HG03175 (cell line): ENCODE measurements at regions not wholly inside any gene's neighbourhood (a gene's known extent, or its start where the extent isn't known, plus 50 kb on each side); places are given as distances from the start of the nearest gene placed in this dataset.
"Not testable (repeated sequence)": the region's sequence is repeated elsewhere in the genome, so short reads cannot be mapped to it uniquely, and the experiment has no call there.

ENCODE experiments used
- ATAC-seq: cut with Tn5 transposase; IDR thresholded peaks from one replicate; pipeline ENCODE4 v1.9.1; 2021; ENCODE audit warnings: mild to moderate bottlenecking, moderate library complexity; ENCODE audit not compliant: unreplicated experiment

DNA sequence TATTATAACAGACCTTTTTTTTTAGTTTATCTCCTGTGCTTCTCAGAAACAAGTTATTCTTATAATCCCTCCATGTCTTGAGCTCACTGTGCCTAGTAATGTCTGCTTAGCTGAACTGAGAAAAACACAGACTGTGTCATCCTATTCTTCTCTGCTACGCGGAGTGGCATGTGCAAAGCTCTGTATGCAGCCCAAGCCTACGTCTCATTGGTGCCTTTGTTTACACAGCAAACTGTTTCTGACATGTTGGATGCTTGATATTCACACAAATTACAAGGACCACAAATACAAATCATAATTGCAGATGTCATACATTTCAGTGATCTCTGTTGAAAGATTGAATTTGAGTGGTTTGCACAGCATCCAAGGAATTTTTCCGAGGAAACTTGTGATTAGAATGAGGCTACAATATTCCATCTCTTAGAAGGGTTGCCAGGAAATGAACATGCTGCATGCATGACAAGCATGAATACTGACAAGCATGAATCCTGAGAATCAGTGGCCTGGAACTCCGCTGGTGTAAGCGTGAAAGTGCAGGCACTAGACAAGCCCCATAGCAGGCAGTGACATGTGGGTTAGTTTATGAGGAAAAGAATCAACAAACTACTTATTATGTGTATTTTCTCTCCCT, 128.4 kb upstream of the SGK1 start:
- ATAC-seq = no peak

DNA sequence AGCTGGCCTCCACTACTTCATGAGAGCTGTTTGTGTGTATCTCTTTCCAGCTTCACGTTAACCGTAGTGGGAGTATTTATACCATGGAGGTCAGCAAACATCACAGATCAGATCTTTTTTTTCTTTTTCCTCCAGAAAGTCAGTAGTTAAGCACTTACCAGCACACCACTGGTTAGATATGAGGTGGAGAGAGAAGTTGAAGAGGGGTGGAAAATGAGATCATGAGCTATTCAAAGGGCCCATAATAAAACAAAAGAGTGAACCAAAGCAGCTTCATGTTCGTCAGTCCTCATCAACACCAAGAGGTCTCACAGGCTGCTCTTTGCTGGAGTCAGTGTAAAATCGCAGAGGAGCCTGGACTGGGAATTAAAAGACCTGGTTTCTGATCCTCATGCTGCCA, 125.1 kb upstream of the SGK1 start:
- no peak for ATAC-seq

DNA sequence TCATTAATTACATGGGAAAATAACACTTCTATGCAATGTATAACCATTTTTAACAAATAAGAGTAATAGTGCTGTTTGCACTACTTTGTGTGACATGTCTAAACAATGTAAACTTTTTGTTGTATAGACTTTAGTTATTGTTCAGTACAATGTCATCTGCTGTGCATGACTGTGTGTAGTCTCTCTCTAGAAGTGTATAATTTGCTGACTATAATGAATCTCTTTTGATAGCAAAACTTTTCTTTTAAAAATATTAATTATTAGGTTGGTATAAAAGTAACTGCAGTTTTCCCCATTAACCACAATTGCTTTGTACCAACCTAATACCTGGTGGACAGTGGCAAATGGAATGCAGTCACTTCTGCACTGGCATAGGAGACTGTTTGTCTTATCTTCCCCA, 124.2 kb upstream of the SGK1 start:
- no peak for ATAC-seq

DNA sequence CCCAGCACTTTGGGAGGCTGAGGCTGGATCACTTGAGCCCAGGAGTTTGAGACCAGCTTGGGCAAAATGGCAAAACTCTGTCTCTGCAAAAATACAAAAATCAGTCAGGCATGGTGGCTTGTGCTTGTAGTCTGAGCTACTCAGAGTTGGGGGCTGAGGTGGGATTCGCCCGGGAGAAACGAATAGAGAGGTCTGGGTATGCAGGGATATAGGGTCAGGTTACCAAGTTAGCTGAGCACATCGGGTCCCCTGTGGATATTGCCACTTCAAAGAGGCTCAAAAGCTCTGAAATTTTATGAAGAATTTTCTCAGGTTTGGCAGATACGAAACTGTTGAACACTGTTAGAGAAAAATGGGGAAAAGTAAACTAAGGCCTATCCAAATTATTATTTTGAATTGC, 120.9 kb upstream of the SGK1 start:
- ATAC-seq = no peak

DNA sequence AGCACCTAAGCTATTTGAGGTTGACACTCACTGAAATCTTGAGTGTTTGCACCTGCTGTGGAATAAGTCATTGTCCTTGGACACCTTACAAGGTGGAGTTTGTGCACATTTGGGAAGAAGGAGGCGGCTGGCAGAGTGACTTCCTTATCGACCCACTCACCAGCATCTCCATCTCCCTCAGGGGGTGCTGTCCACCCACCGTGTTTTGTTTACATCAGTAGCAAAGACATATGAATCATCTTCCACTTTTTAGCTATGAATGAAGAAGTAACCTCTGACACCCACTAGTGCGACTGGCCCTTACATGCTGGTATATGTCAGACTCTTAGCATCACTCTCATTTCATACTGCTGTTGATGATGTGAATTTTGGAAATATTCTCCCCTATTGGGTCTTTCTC, 119.5 kb upstream of the SGK1 start:
- ATAC-seq = peak; percentile 37

DNA sequence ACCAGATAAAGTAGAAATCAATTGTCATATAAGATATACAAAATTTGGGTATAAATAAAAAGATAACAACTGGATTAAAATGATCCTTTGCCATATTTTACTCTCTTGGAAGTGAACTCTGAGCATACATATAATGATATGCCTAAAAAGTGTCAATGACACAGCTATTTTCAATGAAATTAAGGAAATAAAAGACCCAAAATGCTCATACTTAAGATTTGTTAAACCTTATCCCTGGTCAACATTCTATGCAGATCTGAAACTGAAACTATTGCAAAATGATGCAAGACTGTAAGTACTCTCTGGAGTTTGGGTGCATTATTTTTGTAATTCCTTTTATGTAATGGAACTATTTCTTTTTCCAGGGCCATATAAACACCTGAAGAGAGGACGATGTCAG, 119.0 kb upstream of the SGK1 start:
- ATAC-seq = no peak

DNA sequence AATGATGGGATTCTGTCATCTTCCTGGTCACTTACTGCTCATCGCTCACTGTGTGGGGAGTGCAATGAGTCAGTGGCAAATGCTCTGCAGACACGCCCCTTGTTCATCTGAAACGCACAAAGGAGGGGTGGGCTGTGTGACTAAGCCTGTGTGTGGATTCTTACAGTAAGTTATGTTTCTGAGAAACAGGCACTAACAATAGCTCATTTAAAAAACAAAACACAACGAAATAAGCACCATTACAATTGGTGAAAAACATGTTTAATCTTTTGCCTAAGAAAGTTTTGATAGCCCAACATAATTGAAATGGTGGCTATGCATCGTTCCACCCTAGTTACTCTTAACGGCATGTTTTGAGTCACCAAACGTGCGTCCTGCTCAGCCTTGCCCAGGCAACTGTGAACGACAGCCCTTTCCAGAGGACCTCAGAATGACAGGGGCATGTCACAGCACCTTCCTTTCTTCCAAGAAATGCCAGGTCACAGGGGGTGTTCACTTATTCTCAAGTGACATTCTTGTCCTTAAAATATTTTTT, 118.4 kb upstream of the SGK1 start:
- peak; percentile 92 for ATAC-seq

DNA sequence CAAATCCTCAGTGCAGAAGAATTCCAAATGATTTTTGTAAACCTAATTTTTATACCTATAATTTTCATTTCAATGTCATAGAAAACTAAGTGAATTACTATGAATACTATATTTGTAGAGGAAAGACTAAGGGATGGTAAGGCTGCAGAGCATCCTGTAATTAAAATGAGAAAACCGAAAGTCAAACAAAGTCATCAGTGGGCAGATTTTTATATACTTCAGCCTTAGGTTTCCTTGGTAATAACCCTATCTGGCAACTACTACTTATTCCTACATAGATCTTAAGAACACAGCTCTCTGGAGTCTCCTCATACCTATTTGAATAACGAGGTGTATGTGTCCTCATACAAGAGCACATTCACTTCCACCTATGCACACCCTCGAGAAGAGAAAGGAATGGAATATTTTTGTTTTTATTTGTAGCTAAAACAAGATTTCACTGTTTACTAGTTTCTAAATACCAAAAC, 117.9 kb upstream of the SGK1 start:
- ATAC-seq = no peak

DNA sequence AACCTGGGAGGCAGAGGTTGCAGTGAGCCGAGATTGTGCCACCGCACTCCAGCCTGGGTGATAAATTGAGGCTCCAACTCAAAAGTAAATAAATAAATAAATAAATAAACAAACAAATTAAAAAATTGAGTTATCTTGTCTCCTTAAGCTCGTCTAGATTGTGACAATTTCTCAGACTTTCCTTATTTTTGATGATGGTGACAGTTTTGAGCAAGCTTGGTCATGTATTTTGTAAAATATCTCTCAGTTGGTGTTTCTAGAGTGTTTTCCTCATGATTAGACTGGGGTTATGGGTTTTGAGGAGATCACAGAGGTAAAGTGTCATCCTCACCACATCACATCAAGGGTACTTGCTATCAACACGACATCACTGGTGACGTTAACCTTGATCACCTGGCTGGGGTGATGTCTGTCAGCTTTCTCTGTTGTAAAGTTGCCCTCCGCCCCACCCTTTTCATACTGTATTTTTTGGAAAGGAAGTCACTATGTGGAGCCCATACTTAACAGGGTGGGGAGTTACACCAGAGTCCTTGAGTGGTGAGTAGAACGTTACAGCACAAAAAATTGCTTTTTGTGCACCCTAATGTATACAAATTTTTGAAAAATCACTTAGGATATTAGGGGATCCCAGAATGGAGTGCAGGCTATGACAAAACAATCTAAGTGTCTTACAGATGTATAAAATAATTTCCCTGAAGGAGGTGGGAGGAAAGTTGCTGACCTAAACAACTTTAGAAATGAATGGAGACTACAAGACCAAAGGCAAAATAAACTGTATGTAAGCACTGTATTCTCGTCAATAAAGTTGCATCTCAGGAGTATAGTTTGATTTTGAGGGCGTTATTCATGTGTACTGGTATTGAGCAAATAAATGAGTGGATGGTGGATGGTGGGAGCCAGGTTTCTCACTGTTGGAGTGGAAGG, 116.4 kb upstream of the SGK1 start:
- no peak for ATAC-seq

DNA sequence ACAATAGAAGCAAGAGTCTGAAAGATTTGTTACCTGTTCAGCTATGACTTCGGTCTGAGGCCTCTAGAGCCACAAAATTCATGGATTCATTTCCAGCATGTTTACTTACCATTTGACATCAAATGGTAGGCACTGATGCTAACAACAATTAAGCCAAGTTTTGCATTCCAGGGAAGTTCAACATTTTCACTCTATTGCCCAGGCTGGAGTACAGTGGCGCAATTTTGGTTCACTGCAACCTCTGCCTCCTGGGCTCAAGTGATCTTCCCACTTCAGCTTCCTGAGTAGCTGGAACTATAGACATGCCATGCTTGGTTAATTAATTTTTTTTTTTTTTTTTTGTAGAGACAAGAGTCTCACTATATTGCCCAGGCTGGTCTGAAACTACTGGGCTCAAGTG, 114.1 kb upstream of the SGK1 start:
- no peak for ATAC-seq

DNA sequence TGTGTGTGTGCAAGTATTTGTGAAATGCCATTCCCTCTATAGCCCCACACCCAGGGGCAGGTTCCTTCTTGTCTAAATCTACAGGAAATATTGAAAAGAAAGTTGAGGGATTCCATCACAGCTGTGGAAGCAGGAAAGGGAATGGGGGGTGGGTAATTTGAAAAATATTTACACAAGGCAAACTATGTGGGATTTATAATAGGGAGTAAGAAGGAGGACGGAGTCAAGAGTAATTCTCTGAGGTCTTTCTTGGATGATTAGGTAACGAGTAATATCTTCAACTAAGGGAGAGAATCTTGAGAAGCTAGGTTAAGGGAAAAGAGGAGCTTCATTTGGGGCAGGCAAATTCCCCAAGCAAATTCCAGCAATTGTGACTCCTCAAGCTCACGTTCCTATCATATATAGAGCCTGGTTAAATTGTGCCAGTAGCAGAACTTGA, 113.5 kb upstream of the SGK1 start:
- ATAC-seq = no peak

DNA sequence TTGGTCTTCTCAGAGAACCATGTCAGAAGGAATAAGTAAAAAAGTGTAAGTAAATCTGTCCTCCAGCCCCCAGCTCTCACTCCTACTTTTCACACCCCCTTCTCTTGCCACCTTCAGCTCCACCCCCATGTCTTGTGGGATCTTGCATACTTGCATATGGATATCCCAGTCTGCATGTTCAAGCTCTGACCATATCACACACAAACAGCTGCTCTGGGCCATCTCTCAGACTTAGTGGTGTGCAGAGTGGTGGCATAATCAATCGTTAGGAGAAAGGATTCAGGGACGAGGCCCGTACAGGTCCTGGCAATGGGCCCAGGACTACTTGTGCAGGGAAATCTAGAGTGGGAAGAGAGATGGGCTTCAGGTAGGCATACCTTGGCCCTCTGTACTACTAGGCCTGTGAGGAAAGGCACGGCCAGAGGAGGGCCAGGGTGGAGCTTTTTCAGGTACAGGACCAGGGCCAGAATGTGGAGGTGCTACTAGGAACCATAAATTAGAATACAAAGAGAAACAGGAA, 112.0 kb upstream of the SGK1 start:
- no peak for ATAC-seq

DNA sequence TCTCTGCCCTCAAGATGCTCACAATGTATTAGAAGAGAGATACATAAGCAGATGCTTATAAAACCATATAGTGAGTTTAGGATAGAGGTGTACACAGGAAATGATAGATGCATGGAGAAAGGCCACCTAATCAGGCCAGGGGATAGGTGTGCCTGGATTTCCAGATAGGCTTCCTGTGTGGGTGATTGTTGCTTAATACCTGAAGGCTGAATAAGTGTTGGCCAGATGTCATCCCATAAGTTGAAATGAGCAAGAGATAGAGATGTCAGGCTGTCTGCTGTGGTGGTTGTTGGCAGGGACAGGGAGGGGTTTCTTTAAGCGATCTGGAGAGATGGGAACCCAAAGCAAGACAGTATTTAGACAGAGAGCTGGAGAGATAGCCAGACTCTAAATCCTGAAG, 109.8 kb upstream of the SGK1 start:
- no peak for ATAC-seq

DNA sequence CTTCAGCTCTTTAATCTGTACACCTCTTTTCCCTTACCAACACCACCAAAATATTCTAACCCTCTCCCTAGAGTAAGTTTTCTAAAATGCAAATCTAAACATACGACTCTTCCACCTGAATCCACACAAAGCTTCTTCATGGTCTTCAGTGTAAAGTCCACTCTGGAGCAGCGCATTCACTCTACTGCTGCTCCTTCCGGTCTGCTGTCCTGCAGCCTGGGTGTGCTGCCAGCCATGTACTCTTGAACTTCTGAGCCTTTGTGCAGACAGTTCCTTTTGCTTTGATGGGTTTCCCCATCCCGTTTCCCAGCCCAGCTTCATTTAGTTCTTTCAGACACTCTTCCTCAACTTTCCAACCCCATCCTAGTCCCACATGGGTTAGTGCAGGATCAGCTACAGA, 108.7 kb upstream of the SGK1 start:
- no peak for ATAC-seq

DNA sequence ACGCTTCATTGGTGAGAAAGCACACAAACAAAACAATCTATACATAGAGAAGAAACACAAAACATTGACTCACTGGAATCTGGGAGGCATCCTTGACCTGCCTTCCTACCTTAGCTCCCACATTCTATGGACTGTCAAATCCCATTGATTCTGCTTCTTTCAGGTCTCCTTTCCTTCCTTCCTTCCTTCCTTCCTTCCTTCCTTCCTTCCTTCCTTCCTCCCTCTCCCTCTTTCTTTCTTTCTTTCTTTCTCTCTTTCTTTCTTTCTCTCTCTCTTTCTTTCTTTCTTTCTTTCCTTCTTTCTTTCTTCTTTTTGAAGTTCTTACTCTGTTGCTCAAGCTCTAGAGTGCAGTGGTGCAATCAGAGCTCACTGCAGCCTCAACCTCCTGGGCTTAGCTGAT, 108.0 kb upstream of the SGK1 start:
- not testable (repeated sequence) for ATAC-seq

DNA sequence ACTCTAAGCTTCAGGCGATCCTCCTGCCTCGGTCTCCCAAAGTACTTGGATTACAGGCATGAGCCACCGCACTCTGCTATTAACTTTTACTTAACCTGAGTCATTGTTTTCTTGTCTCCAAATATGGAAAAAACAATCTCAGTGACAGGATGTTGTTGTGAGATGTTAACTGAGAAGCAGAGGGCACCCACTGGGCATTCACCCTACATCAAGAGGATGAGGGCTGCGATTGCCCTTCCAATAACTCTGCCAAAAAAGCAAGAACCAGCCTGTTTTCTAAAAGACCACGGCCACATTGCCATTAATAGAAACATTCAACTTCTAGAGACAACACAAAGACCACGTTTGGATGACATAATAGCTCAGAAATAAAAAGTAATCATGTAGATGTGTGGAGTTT, 107.6 kb upstream of the SGK1 start:
- no peak for ATAC-seq

DNA sequence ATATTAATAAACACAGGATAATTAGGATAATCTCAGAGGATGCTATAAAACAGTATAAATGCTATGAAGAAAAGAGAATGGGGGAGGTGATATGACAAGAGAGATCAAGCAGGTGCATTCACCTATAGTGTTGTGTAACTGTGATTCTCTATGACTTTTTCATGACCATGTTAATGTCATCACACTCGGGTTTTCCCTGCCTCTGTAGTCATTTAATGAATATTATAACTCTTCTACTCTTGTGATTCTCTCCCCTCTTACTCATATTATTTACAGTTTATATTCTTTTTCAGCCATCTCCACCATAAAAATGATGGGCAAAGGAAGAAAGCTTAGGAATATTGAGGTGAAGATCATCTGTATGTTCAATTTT, 106.9 kb upstream of the SGK1 start:
- ATAC-seq = no peak

DNA sequence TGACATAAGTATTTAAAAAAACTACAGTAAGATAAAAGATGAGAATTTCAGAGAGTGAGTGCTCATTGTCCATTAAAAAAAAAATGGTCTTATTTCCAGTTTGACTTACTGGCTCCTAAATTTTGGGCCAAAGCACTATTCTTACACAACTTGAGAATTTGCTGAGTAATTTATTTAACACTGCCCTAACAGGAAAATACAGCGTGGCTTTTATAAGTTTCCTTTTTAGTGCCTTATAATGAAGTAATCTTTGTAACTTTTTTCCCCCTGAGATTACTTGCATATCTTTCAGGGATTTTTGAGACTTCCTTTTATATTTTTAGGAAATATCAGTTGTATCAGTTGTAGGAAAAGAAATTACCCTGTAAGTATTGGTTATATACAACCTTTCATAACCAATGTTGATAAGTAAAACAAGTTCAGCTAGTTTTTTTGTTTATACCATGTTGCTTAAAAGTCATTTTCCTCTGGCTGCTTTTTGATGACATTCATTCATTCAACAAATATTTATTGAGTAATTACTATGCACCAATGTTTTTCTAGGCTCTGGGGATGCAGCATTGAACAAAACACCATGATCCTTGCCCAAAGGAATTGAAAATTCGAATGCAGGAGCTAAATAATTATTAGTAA, 106.4 kb upstream of the SGK1 start:
- ATAC-seq = no peak

DNA sequence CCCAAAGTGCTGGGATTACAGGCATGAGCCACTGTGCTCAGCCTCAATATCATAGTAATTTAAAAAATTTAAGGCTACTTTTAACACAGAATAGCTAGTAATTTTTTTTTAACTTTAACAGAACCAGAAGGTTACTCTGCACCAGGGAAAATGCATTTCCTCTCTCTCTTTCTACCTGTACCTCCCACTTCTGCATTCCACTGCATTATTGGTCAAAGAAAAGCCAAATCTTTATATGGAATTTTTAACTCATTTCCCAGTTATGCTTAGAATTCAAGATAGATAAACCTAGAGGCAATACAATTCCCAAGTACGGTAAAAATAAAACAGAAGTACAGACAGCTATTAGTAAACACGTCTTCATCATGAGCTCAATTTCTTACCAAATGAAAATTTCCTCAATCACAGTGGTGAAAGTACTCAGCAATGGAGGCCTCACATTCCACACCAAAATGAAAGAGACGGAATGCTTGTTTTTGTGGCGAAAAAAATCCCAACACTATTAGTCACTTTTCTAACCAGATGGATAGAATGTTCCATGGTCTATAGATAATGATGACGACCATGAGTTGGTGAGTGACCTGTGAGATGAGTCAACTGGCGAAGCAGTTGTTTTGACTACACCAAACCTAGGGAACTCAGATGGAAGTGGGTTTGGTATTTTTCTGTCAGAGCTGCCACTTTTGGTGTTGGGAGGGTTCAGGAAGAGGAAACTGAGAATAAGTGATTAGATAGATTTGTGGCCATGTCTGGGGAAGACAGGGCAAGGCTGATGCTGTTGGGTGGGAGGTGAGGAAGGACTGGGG, 104.7 kb upstream of the SGK1 start:
- ATAC-seq = peak; percentile 45

DNA sequence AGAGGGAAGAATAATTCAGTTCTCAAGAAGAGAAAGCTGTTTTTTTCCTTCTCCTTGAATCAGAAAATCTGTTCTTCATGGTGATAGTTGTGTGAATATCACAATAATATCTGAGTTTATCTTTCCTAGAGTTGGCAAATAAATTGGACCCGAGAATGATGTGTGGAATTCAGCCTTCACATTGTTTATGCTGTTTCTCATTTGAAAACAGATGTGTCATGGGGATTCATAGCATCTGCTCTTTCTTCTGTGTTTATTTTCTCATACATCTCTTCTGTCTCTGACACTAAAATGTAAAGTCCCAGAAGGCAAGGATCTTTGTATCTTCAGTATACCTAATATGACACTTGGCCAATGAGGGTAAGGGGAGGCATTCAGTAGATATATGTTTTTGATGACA, 103.6 kb upstream of the SGK1 start:
- no peak for ATAC-seq
